SJCRH30 (cell line): ENCODE measurements at regions not wholly inside any gene's neighbourhood (a gene's known extent, or its start where the extent isn't known, plus 50 kb on each side); places are given as distances from the start of the nearest gene placed in this dataset.
"Not testable (repeated sequence)": the region's sequence is repeated elsewhere in the genome, so short reads cannot be mapped to it uniquely, and the experiment has no call there.

Experiments used
- DNase-seq, 2 experiments: peaks; one replicate each; pipeline ENCODE4 v3.0.0-alpha.2; 2015 to 2020
- H3K27ac ChIP-seq: fragments of 250-450 bp; sonication (Bioruptor Pico); 2 replicates; pipeline ENCODE4 v1.5.1; 2020; ENCODE audit warnings: mild to moderate bottlenecking, moderate library complexity
- H3K27me3 ChIP-seq: fragments of 250-450 bp; sonication (Bioruptor Pico); 2 replicates; pipeline ENCODE4 v1.5.1; 2020; ENCODE audit warnings: mild to moderate bottlenecking, moderate library complexity
- H3K36me3 ChIP-seq: fragments of 250-450 bp; sonication (Bioruptor Pico); 2 replicates; pipeline ENCODE4 v1.5.1; 2020; ENCODE audit warnings: mild to moderate bottlenecking, moderate library complexity
- H3K4me1 ChIP-seq: fragments of 250-450 bp; sonication (Bioruptor Pico); 2 replicates; pipeline ENCODE4 v1.5.1; 2020; ENCODE audit warnings: mild to moderate bottlenecking, moderate library complexity
- H3K4me3 ChIP-seq: fragments of 250-450 bp; sonication (Bioruptor Pico); 2 replicates; pipeline ENCODE4 v1.5.1; 2020; ENCODE audit warnings: mild to moderate bottlenecking, moderate library complexity
- H3K9me3 ChIP-seq: fragments of 250-450 bp; sonication (Bioruptor Pico); replicated peaks from 2 replicates; pipeline ENCODE4 v1.5.1; 2020; ENCODE audit warnings: mild to moderate bottlenecking, moderate library complexity

DNA sequence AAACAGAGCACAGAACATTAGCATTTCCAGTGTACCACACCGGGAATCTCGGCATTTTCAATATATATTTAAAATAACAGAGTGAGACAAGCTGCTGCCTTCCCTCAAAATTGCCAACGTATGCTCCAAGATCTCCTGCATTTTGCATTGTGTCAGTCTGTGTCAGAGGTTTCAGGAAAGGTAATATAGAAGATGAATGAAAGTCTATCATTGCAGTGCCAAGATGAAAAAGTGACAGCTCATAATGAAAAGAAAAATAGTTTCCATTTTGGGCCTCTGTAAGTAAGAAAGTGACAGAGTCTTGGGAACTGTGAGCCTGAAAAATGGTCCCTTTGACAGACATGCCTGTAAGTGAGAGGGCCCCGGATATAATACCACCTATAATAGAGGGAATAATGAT is 297.8 kb upstream of the PIK3C3 start:
- DNase-seq = no peak
- Histone ChIP-seq H3K27me3 (no peaks in the 10 kb centered on the region), H3K4me3 (no peak overlapping the region)

DNA sequence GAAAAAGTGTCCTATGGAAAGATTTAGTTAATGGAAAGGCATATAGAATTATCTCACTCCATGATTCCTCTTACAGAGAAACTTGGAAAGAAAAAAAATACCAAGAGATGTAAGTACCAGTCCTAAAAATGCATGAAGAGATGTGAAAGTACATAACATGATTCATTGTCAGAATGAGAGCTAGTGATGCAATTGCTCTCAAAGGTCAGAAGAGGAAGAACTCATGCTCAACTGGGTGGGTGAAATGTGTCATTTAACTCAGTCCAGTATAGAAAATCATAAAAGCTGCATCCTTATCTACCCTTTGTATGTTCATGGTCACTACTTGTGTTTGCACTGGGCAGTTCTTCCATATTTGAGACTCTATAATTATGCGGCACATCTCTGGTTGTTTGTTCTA is 300.0 kb upstream of the PIK3C3 start:
- Histone ChIP-seq H3K27ac (no peak overlapping the region), H3K4me3 (no peak overlapping the region), H3K9me3 (no peaks in the 10 kb centered on the region), H3K4me1 (no peaks in the 10 kb centered on the region), H3K27me3 (no peaks in the 10 kb centered on the region), H3K36me3 (no peaks in the 10 kb centered on the region)
- DNase-seq = no peak

More for the DNA sequence above, 297.8 kb upstream of the PIK3C3 start:
- no peak overlapping the region for H3K27ac ChIP-seq
- no peaks in the 10 kb centered on the region for H3K36me3 ChIP-seq
- no peaks in the 10 kb centered on the region for H3K9me3 ChIP-seq
- no peaks in the 10 kb centered on the region for H3K4me1 ChIP-seq

DNA sequence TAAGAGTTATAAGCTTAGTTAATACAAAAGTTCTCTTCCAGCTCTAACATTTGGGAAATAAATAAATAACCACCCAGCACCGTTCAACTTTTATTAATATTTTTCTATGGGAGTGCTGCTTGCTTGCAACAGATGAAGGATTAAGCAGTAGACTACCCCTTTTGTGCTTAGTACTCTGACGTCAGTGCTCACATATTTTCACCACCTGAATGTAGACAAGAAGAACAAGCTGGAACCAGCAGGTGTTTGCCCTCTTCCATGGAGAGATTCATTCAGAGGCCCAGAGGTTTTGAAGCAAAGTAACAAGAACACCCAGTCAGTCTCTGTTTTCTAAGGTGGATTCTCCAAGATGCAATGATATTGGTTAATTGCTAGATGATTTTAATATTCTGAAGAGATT is 307.1 kb upstream of the PIK3C3 start:
- Histone ChIP-seq H3K4me1 (no peaks in the 10 kb centered on the region), H3K9me3 (no peaks in the 10 kb centered on the region), H3K27me3 (no peaks in the 10 kb centered on the region), H3K36me3 (no peaks in the 10 kb centered on the region), H3K27ac (no peak overlapping the region), H3K4me3 (no peak overlapping the region)
- DNase-seq = no peak

DNA sequence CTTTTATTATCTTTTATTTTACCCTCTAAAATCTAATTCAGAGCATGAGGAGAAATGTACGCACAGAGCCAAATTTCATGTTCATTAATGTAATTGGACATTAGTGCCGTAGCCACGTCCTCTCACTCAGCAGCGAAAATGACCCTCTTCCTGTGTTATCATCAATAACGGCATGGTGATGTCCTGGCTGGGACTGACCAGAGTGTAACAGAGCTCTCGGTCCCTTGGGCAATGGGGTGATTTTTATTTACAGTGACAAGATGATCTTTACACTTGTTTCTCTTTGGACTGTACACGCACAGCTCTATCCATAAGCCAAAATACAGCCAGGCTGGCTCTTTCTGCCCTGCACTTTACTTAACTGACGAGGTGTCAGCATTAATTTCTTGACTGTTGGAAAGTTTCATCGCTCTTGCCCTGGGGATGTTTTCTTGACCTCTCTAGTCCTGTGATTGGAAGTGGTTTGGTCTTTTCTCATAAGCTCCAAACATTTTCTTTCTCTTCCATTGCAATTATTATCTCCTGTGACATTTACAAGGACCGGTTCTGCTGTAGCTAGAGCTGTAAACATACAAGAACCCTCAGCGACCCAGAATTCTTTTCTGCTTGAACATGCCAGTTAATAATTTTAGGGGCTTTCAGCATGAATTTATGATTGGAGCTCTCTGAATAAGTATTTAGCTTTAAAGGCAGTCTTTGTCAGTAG is 308.0 kb upstream of the PIK3C3 start:
- Histone ChIP-seq H3K27me3 (no peaks in the 10 kb centered on the region), H3K4me3 (no peak overlapping the region), H3K4me1 (no peaks in the 10 kb centered on the region), H3K27ac (no peak overlapping the region), H3K9me3 (no peaks in the 10 kb centered on the region), H3K36me3 (no peaks in the 10 kb centered on the region)
- DNase-seq = no peak

DNA sequence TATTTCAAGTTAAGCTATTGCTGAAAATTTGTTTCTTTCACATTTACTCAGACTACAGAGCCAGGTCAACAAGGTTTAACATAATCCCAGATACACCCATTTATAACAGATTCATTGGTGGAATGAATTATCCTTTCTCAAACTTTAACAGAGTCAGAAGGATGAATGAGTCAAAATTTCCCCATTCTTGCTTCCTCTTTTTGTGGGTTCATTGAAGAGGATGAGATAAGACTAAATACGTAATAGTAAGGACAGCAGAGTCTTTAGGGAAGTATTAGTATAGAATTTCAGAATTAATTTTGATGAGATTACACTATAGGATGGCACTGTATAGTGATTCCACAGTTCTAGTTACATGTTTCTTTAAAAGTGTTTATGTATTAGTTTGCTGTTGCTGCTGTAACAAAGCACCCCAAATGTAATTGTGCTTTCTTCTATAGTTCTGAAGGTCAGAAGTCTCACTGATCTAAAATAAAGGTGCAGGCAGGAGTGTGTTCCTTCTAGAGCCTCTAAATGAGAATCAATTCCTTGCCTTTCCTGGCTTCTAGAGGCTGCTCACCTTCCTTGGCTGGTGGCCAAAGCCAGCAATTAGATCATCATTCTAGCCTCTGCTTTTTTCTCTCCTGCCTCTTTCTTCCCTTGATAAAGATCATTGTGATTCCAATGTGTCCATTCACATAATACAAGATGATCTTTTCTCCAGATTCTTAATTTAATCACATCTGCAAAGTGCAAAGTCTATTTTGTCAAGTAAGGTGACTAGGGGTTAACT is 309.3 kb upstream of the PIK3C3 start:
- no peak overlapping the region for H3K4me3 ChIP-seq
- no peaks in the 10 kb centered on the region for H3K9me3 ChIP-seq
- no peaks in the 10 kb centered on the region for H3K36me3 ChIP-seq
- no peaks in the 10 kb centered on the region for H3K4me1 ChIP-seq
- DNase-seq = peak in 1 of 2 experiments; percentile 1
- H3K27me3 ChIP-seq = no peaks in the 10 kb centered on the region
- no peak overlapping the region for H3K27ac ChIP-seq

DNA sequence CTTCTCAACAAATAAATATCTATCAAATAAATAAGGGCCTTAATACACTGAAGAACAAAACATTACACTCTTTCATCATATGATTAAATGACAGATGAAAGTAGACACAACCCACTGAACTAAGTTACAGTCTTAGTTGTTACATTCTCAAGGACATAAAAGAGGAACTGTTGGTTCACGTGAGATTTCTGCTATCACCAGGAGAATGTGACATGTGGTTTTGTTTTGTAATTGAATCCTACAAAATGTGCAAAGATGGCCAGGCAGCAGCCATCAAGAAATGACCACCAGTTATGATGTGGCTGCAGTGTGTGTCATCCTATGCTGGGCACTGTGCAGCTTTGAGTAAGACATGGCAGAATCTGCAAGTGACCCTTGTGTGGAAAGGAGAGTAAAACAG is 310.6 kb upstream of the PIK3C3 start:
- no peaks in the 10 kb centered on the region for H3K27me3 ChIP-seq
- H3K36me3 ChIP-seq = no peaks in the 10 kb centered on the region
- H3K9me3 ChIP-seq = no peaks in the 10 kb centered on the region
- no peaks in the 10 kb centered on the region for H3K4me1 ChIP-seq
- no peak overlapping the region for H3K4me3 ChIP-seq
- no peak overlapping the region for H3K27ac ChIP-seq
- DNase-seq = no peak

DNA sequence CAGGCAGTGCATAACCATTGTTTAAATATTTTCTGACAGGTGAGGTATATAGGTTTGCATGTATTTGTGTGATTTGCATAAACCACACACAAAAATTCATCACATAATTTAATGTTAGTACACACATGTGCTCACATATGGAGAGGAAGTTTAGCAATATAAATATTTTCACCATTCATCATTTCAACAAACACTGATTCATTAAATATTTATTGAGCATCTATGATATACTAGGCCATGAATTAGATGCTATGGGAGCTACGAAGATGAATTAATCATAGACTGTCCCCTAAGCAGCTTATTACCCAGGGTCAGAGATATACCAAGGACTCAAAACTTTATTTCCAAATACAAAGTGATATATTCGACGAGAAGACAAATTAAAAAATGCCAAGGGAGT is 311.6 kb upstream of the PIK3C3 start:
- Histone ChIP-seq H3K4me1 (no peaks in the 10 kb centered on the region), H3K36me3 (no peaks in the 10 kb centered on the region), H3K9me3 (no peaks in the 10 kb centered on the region), H3K4me3 (no peak overlapping the region), H3K27ac (no peak overlapping the region), H3K27me3 (no peaks in the 10 kb centered on the region)
- no peak for DNase-seq

DNA sequence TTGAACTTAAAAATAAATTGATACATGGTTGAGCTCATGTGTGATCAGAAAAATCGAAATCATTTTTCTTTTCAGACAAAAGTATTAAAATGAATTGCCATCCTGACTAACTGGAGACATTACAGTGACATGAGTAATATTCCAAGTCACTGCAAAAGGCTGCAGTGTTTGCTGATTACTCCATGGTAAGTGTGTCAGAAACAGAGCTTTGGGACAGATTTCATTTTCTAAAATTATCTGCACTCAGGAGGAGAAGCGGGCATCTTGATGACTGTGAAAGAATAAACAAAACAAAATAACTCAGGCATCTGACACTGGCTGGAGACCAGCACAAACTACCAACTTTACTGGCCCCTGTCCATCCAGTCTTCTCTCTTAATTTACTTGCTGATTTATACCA is 312.3 kb upstream of the PIK3C3 start:
- no peak overlapping the region for H3K27ac ChIP-seq
- no peak overlapping the region for H3K4me3 ChIP-seq
- H3K9me3 ChIP-seq = no peaks in the 10 kb centered on the region
- DNase-seq = no peak
- H3K27me3 ChIP-seq = no peaks in the 10 kb centered on the region
- no peaks in the 10 kb centered on the region for H3K36me3 ChIP-seq
- H3K4me1 ChIP-seq = no peaks in the 10 kb centered on the region

DNA sequence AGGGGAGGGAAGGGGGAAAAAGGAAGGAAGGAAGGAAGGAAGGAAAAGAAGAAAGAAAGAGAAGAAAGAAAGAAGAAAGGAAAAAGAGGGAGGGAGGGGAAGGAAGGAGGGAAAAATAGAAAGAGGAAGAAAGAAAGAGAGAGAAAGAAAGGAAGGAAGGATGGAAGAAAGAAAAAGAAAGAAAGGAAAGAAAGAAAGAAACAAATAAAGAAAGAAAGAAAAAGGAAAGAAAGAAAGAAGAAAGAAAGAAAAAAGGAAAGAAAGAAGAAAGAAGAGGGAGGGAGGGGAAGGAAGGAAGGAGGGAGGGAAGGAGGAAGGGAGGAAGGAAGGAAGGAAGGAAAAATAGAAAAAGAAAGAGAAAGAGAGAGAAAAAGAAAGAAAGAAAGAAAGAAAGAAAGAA is 315.8 kb upstream of the PIK3C3 start:
- Histone ChIP-seq H3K9me3 (no peaks in the 10 kb centered on the region), H3K36me3 (no peaks in the 10 kb centered on the region), H3K4me3 (no peak overlapping the region), H3K27ac (no peak overlapping the region), H3K4me1 (no peaks in the 10 kb centered on the region), H3K27me3 (no peaks in the 10 kb centered on the region)
- DNase-seq = no peak

DNA sequence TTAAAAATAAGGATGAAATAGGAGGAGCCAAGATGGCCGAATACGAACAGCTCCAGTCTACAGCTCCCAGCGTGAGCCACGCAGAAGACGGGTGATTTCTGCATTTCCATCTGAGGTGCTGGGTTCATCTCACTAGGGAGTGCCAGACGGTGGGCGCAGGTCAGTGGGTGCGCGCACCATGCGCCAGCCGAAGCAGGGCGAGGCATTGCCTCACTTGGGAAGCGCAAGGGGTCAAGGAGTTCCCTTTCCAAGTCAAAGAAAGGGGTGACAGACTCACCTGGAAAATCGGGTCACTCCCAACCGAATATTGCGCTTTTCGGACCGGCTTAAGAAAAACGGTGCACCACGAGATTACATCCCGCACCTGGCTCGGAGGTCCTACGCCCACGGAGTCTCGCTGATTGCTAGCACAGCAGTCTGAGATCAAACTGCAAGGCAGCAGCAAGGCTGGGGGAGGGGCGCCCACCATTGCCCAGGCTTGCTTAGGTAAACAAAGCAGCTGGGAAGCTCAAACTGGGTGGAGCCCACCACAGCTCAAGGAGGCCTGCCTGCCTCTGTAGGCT is 323.2 kb upstream of the PIK3C3 start:
- not testable (repeated sequence) for DNase-seq

DNA sequence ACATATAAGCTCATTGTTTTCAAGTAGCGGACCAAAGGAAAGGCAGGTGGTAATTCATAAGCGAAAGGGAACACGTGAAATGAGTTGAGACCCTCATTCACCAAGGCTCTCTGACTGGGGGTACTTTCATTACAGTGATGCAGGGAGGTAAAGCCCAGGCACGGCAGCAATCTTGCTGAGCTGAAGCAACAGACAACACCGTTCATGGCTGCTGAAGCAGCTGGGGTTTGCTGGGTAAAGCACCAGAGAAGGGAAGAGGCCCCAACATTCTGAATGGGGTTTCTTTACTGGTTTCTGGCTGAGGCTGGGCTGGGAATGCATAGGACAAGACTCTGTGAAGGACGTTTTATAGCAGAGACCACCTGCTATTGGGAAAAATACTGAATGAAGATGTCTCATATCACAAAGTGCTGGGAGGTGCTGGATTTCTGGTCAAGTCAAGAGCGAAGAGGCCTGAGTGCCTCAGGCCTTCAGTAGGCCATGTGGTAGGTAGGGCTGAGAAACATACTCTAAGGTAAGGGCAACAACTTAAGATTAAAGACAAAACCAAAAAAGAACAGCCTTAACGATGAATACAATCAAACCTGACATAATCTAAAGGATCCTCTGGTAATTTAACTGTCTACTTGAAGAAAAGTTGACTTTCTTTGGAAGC is 324.7 kb upstream of the PIK3C3 start:
- no peaks in the 10 kb centered on the region for H3K36me3 ChIP-seq
- H3K27ac ChIP-seq = no peak overlapping the region
- no peak for DNase-seq
- no peaks in the 10 kb centered on the region for H3K9me3 ChIP-seq
- H3K27me3 ChIP-seq = no peaks in the 10 kb centered on the region
- no peaks in the 10 kb centered on the region for H3K4me1 ChIP-seq
- H3K4me3 ChIP-seq = no peak overlapping the region

More for the DNA sequence above, 323.2 kb upstream of the PIK3C3 start:
- not testable (repeated sequence) for H3K4me3 ChIP-seq, H3K27me3 ChIP-seq, H3K27ac ChIP-seq, H3K36me3 ChIP-seq, H3K4me1 ChIP-seq, H3K9me3 ChIP-seq

DNA sequence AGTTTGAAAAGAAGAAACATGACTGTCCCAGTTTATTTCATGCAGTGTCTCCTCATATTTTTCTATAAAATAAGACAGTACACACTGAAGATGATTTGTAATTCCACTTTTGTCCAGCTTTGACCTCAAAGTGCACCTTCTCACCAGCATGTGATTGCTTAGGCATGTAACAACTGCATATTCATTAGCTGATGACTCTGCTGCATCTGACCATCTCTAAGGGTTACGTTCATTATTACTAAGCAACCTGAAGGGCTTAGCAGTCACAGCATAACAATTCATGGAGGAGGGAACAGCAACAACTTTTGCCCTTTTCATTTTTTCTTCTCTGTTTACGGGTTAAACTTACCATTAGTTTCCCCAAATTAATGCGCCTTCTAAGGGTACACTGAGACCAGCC is 330.6 kb upstream of the PIK3C3 start:
- H3K36me3 ChIP-seq = no peaks in the 10 kb centered on the region
- no peak overlapping the region for H3K27ac ChIP-seq
- DNase-seq = no peak
- H3K27me3 ChIP-seq = no peaks in the 10 kb centered on the region
- no peaks in the 10 kb centered on the region for H3K9me3 ChIP-seq
- H3K4me3 ChIP-seq = no peak overlapping the region
- H3K4me1 ChIP-seq = no peaks in the 10 kb centered on the region

DNA sequence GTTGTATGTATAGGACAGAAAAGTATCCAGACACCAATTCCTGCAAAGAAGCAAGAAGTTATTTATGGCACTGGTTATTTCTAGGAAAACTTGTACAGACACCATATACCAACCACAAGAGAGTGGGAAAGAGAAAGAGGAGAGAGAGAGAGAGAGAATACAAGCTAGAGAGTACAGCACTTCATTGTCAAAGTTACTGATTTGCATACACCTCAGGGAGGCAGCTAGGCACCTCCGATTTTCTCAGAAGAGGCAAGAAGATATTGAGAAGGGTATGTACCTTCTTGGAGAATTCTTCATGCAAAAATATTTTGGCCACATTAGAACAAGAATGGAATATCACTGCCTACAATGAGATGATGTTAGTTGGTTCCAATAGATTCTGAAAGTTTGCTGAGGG is 333.9 kb upstream of the PIK3C3 start:
- no peak for DNase-seq
- Histone ChIP-seq H3K27ac (no peak overlapping the region), H3K4me3 (no peak overlapping the region), H3K4me1 (no peaks in the 10 kb centered on the region), H3K36me3 (no peaks in the 10 kb centered on the region), H3K9me3 (no peaks in the 10 kb centered on the region), H3K27me3 (no peaks in the 10 kb centered on the region)

DNA sequence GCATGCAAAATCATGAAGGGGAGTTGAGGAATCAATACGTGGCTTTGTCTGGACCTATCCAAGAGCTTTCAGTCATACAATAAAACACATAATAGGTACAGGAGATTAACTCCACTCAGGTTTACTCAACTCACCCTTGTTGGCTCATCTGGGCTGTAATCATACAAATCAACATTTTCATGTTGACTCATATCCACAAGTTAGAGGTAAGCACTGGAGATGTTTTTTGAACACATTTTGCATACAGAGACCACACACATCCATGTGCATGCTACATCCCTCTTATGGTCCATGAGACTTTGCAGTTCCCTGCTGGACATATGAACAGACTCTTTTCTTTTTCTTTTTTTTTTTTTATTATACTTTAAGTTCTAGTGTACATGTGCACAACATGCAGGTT is 336.9 kb upstream of the PIK3C3 start:
- H3K36me3 ChIP-seq = no peaks in the 10 kb centered on the region
- no peak overlapping the region for H3K27ac ChIP-seq
- H3K27me3 ChIP-seq = no peaks in the 10 kb centered on the region
- H3K4me1 ChIP-seq = no peaks in the 10 kb centered on the region
- DNase-seq = no peak
- no peaks in the 10 kb centered on the region for H3K9me3 ChIP-seq
- no peak overlapping the region for H3K4me3 ChIP-seq

DNA sequence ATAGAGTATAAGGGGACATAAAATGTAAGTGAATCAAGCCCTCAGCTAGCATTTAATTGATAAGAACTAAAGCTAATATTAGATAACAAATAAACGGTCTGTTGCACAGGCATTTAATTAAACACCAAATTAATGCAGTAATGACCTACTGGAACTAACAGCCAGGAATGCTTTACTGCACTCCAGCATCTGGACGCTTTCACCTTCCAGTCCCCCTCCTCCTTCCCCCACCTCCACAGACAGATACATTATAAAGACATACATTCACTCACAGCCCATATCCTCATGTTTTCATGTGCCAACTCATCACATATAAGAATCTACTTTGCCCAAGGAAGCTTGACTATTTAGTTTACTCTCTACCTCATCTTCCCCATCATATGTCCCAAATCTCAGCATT is 337.4 kb upstream of the PIK3C3 start:
- Histone ChIP-seq H3K4me3 (no peak overlapping the region), H3K36me3 (no peaks in the 10 kb centered on the region), H3K4me1 (no peaks in the 10 kb centered on the region), H3K27ac (no peak overlapping the region), H3K27me3 (no peaks in the 10 kb centered on the region), H3K9me3 (no peaks in the 10 kb centered on the region)
- no peak for DNase-seq
